ACC112 (cell line): ENCODE measurements at regions not wholly inside any gene's neighbourhood (a gene's known extent, or its start where the extent isn't known, plus 50 kb on each side); places are given as distances from the start of the nearest gene placed in this dataset.

ENCODE experiments used
- H2AFZ ChIP-seq: fragments of 200-600 bp; sonication (generic); one replicate; pipeline ENCODE4 v1.6.0; 2017; ENCODE audit warnings: antibody characterized with exemption, low read length; ENCODE audit not compliant: unreplicated experiment
- H3K27ac ChIP-seq: fragments of 200-600 bp; sonication (generic); 2 replicates; pipeline ENCODE4 v1.5.1; 2014; ENCODE audit warnings: low read depth, mild to moderate bottlenecking, antibody characterized with exemption, low read length, moderate library complexity
- H3K27me3 ChIP-seq: fragments of 200-600 bp; sonication (generic); 2 replicates; pipeline ENCODE4 v1.6.1; 2014; ENCODE audit warnings: mild to moderate bottlenecking, antibody characterized with exemption, low read length, moderate library complexity, mixed read lengths; ENCODE audit not compliant: insufficient read depth
- H3K36me3 ChIP-seq: fragments of 200-600 bp; sonication (generic); 2 replicates; pipeline ENCODE4 v1.6.1; 2016; ENCODE audit warnings: mild to moderate bottlenecking, antibody characterized with exemption, low read length, moderate library complexity, mixed read lengths; ENCODE audit not compliant: insufficient read depth
- H3K4me1 ChIP-seq: fragments of 200-600 bp; sonication (generic); one replicate; pipeline ENCODE4 v1.6.1; 2016; ENCODE audit warnings: low read length, mixed read lengths; ENCODE audit not compliant: insufficient read depth, unreplicated experiment, control insufficient read depth
- H3K4me3 ChIP-seq: fragments of 200-600 bp; sonication (generic); 2 replicates; pipeline ENCODE4 v1.5.1; 2014; ENCODE audit warnings: mild to moderate bottlenecking, low read depth, low read length
- H3K79me2 ChIP-seq: fragments of 200-600 bp; sonication (generic); one replicate; pipeline ENCODE4 v1.6.0; 2016; ENCODE audit warnings: low read length; ENCODE audit not compliant: control insufficient read depth, unreplicated experiment, insufficient read depth

DNA sequence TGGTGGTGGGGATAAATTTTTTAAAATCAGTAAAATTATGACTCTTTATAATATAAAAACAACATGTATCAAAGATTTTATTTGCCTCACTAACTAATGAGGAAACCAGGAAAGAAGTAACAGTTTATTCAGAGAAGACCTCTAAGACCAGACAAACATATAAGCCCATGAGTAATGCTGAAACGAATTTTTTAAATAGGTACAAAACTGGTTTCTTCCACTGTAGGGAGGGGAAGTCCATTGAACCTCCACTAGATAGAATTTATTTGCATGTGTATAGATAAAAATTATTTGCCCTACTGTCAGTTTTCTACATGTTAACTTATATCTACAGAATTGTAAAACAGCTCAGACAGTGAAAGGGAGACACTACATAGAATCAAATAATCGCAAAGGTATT lies 86.8 kb downstream of the ZC3H11B start:
- no peaks in the 10 kb centered on the region for H3K27me3 ChIP-seq
- H3K79me2 ChIP-seq, result no peaks in the 10 kb centered on the region
- no peaks in the 10 kb centered on the region for H3K4me1 ChIP-seq
- H3K27ac ChIP-seq, result no peak overlapping the region
- no peak overlapping the region for H3K4me3 ChIP-seq
- no peaks in the 10 kb centered on the region for H3K36me3 ChIP-seq
- H2AFZ ChIP-seq, result no peak overlapping the region

- H3K27me3 ChIP-seq, result no peaks in the 10 kb centered on the region
- H2AFZ ChIP-seq, result no peak overlapping the region
- no peaks in the 10 kb centered on the region for H3K79me2 ChIP-seq
- H3K4me1 ChIP-seq, result peaks cover 9% of the 10 kb centered on the region
- H3K27ac ChIP-seq, result no peak overlapping the region
- H3K4me3 ChIP-seq, result no peak overlapping the region
- no peaks in the 10 kb centered on the region for H3K36me3 ChIP-seq
Observed at GRCh38 chr1:219523411-219523810, 89.5 kb downstream of the ZC3H11B start.

- Histone ChIP-seq H2AFZ (no peak overlapping the region), H3K79me2 (no peaks in the 10 kb centered on the region), H3K4me1 (peaks cover 14% of the 10 kb centered on the region), H3K4me3 (no peak overlapping the region), H3K36me3 (no peaks in the 10 kb centered on the region), H3K27ac (no peak overlapping the region), H3K27me3 (no peaks in the 10 kb centered on the region)
Observed at GRCh38 chr1:219521325-219521724, 91.6 kb downstream of the ZC3H11B start.

- H3K36me3 ChIP-seq, result no peaks in the 10 kb centered on the region
- H3K27me3 ChIP-seq, result no peaks in the 10 kb centered on the region
Observed at GRCh38 chr1:219520241-219520640, 92.7 kb downstream of the ZC3H11B start.

DNA sequence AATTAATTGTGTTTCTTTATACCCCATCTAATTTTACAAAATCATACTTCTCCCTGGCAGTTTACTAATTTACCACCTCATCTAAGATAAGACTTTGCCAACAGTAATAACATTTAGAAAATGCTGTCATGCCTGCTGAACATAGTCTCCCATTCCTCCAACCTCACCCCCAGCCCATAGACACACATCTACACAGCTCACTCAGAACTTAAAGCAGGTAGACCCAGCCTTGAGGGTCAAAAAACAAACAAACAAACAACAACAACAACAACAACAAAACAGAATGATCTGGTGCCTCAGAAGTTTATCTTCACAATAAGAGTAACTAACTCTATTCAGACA lies 94.0 kb downstream of the ZC3H11B start:
- Histone ChIP-seq H3K4me1 (peaks cover 14% of the 10 kb centered on the region), H3K27me3 (no peaks in the 10 kb centered on the region), H2AFZ (no peak overlapping the region), H3K27ac (no peak overlapping the region), H3K79me2 (no peaks in the 10 kb centered on the region), H3K36me3 (no peaks in the 10 kb centered on the region), H3K4me3 (no peak overlapping the region)

More at GRCh38 chr1:219520241-219520640, 92.7 kb downstream of the ZC3H11B start:
- Histone ChIP-seq H3K79me2 (no peaks in the 10 kb centered on the region), H3K4me3 (no peak overlapping the region), H2AFZ (no peak overlapping the region), H3K27ac (no peak overlapping the region), H3K4me1 (peaks cover 14% of the 10 kb centered on the region)

DNA sequence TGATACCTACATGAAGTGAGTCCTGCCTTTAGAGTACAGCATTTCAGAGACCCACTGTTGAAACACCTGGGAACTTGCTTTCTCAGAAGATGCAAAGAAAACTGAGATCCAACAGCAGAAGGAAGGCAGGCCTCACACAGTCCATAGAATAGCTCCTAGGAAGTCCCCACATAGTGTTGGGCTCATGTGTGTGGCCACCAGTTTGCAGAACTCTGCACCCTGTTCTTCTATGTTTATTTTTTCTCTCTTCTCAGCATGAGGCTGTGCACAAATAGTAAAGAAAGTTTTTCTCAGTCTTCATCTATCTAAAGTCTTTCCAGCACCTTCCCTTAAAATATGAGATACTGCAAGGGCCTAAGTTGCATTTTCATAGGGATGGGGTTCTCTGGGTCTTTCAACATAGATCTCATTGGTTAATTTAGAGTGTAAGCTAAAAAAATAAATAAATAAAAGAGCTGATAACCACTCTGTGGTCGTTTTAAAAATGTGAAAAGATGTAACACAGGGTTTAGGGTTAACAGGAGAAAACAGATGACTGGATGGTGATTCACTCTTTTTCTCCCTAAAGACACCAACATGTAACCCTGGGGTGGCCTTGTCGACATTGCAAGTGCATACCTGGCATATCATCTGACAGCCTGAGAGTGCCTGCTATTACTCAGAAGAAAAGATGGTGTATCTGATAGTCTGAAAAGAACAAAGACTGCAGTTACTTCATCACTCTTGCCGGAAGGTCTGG lies 94.6 kb downstream of the ZC3H11B start:
- Histone ChIP-seq H2AFZ (no peak overlapping the region), H3K27me3 (no peaks in the 10 kb centered on the region), H3K79me2 (no peaks in the 10 kb centered on the region), H3K4me1 (peaks cover 14% of the 10 kb centered on the region), H3K4me3 (no peak overlapping the region), H3K36me3 (no peaks in the 10 kb centered on the region), H3K27ac (no peak overlapping the region)

- Histone ChIP-seq H3K79me2 (no peaks in the 10 kb centered on the region), H2AFZ (no peak overlapping the region), H3K27me3 (no peaks in the 10 kb centered on the region), H3K4me3 (no peak overlapping the region), H3K4me1 (peaks cover 14% of the 10 kb centered on the region), H3K27ac (no peak overlapping the region), H3K36me3 (no peaks in the 10 kb centered on the region)
Observed at GRCh38 chr1:219517031-219517430, 95.9 kb downstream of the ZC3H11B start.

GRCh38 chr1:219514728-219515127 lies 98.2 kb downstream of the ZC3H11B start:
- H3K4me3 ChIP-seq, result no peak overlapping the region
- H3K27me3 ChIP-seq, result no peaks in the 10 kb centered on the region
- H3K79me2 ChIP-seq, result no peaks in the 10 kb centered on the region
- H3K4me1 ChIP-seq, result peaks cover 14% of the 10 kb centered on the region
- no peak overlapping the region for H3K27ac ChIP-seq
- H3K36me3 ChIP-seq, result no peaks in the 10 kb centered on the region
- H2AFZ ChIP-seq, result no peak overlapping the region

DNA sequence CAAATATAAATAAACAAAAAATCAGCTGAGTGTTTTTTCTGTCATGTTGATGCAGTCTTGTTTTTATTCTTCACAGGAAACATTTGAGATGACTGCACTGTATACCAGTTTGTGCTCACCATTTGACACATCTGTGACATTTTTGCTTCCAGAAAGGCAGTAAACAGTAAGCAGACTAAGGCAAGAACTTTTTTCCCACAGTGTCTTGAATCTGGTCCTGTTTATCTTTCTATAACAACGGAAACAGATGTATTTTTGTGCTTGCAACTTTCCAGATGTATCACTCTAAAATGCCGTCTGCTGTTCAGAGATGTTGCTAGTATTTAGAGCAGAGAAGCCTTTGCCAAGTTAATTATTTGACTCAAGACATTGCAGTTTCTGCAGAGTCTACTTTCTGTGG lies 105.5 kb downstream of the ZC3H11B start:
- H2AFZ ChIP-seq, result no peak overlapping the region
- H3K4me3 ChIP-seq, result no peak overlapping the region
- no peaks in the 10 kb centered on the region for H3K36me3 ChIP-seq
- H3K4me1 ChIP-seq, result no peaks in the 10 kb centered on the region
- peaks cover 11% of the 10 kb centered on the region for H3K27me3 ChIP-seq
- no peak overlapping the region for H3K27ac ChIP-seq
- H3K79me2 ChIP-seq, result no peaks in the 10 kb centered on the region

DNA sequence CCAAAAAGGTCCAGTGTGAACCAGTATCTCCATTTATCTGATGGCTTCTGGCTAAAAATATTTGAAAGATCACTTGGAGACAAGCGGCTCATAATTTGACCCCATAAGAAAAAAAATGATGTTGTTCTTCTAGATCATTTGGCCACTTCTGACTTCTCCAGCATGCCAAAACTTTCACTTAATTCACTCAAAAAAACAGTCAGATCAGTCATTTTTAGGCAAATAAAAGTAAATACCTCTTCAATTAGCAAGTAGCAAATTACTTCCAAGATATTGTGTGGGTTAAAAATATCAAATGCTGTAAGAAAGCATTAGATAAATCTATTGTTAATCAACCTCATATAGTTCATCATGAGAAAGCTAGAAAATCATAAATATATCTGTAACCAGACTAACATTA lies 106.0 kb downstream of the ZC3H11B start:
- Histone ChIP-seq H3K4me1 (no peaks in the 10 kb centered on the region), H3K27me3 (peaks cover 11% of the 10 kb centered on the region), H3K79me2 (no peaks in the 10 kb centered on the region), H3K36me3 (no peaks in the 10 kb centered on the region), H3K27ac (no peak overlapping the region), H3K4me3 (no peak overlapping the region), H2AFZ (no peak overlapping the region)

GRCh38 chr1:219506473-219506899 lies 106.4 kb downstream of the ZC3H11B start:
- Histone ChIP-seq H3K27me3 (peaks cover 11% of the 10 kb centered on the region), H2AFZ (no peak overlapping the region), H3K4me3 (no peak overlapping the region), H3K4me1 (no peaks in the 10 kb centered on the region), H3K79me2 (no peaks in the 10 kb centered on the region), H3K27ac (no peak overlapping the region), H3K36me3 (no peaks in the 10 kb centered on the region)
